ENCODE measurements at regions not wholly inside any gene's neighbourhood (a gene's known extent, or its start where the extent isn't known, plus 50 kb on each side); places are given as distances from the start of the nearest gene placed in this dataset.
A peak's percentile ranks its signal among the peaks of the same experiment; 100 is the strongest.

DNA sequence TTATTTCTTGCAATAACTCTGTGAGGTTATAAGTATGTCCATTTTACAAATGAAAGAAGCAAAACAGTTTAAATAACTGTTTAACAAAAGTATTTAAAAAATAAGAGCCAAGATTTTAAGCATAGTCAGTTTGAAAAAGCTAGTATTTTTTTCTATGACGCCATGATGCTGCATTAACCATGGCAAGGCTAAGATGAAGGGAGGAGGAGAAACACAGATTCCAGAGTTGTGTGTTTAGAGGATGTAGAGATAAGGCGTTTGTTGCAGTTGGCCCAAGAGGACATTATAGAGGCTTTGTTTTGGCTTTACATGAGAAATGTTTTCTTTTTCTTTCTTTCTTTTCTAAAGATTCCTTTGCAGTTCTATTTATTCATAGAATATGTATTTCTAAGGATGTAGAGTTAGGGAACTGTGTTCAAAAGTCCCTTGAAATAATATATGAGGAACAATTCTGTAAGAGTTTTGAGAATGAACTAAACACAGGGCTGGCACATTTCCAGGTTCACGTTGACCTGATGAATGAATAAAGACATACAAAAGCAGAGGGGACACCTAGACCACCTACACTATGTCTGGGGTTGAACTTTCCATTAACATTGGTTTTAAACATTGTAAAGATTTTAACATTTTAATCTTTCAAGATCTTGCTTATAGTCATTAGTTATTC is 244.2 kb downstream of the KCNS3 start:
- no peaks in the 10 kb centered on the region for H3K36me3 Mint-ChIP-seq (ENCODE audit: low read depth)
- no peaks in the 10 kb centered on the region for H3K4me1 Mint-ChIP-seq (ENCODE audit: low read depth)
- TF ChIP-seq, protein P1, sequence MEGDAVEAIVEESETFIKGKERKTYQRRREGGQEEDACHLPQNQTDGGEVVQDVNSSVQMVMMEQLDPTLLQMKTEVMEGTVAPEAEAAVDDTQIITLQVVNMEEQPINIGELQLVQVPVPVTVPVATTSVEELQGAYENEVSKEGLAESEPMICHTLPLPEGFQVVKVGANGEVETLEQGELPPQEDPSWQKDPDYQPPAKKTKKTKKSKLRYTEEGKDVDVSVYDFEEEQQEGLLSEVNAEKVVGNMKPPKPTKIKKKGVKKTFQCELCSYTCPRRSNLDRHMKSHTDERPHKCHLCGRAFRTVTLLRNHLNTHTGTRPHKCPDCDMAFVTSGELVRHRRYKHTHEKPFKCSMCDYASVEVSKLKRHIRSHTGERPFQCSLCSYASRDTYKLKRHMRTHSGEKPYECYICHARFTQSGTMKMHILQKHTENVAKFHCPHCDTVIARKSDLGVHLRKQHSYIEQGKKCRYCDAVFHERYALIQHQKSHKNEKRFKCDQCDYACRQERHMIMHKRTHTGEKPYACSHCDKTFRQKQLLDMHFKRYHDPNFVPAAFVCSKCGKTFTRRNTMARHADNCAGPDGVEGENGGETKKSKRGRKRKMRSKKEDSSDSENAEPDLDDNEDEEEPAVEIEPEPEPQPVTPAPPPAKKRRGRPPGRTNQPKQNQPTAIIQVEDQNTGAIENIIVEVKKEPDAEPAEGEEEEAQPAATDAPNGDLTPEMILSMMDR (IDR thresholded peaks at IDR 0.05), result no peak
- H3K4me3 Mint-ChIP-seq (ENCODE audit: unreplicated experiment), result no peak overlapping the region
- no peak overlapping the region for H3K27ac Mint-ChIP-seq (ENCODE audit: unreplicated experiment)
- no peaks in the 10 kb centered on the region for H3K9me3 Mint-ChIP-seq (ENCODE audit: low read depth)
- no peak for DNase-seq (ENCODE audit: low spot score)
- H3K27me3 Mint-ChIP-seq (ENCODE audit: low read depth), result peaks cover 4% of the 10 kb centered on the region

DNA sequence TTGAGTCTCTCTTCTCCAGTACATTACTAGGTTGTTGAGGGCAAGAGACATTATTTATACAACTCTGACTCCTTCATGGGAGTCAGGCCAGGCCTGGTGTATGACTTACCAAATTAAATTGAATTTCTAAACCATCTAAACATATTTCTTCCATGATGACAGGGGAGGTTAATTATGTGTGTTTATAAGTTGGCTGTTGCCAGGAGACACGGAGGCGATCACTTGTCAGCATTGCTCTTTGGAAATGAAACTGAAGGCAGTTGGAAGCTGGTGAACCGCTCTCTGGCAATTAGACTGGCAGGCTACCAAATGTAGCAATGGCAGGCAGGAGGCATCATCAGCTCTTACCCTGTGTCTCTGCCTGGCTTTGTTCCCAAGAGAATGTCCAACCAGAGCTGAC is 241.4 kb downstream of the KCNS3 start:
- Mint-ChIP-seq H3K4me3 (ENCODE audit: unreplicated experiment) (no peak overlapping the region), H3K36me3 (ENCODE audit: low read depth) (no peaks in the 10 kb centered on the region), H3K27ac (ENCODE audit: unreplicated experiment) (no peak overlapping the region), H3K9me3 (ENCODE audit: low read depth) (no peaks in the 10 kb centered on the region), H3K4me1 (ENCODE audit: low read depth) (no peaks in the 10 kb centered on the region), H3K27me3 (ENCODE audit: low read depth) (peaks cover 4% of the 10 kb centered on the region)
- no peak for DNase-seq (ENCODE audit: low spot score)
- TF ChIP-seq, protein P1 (IDR thresholded peaks at IDR 0.05), result no peak

DNA sequence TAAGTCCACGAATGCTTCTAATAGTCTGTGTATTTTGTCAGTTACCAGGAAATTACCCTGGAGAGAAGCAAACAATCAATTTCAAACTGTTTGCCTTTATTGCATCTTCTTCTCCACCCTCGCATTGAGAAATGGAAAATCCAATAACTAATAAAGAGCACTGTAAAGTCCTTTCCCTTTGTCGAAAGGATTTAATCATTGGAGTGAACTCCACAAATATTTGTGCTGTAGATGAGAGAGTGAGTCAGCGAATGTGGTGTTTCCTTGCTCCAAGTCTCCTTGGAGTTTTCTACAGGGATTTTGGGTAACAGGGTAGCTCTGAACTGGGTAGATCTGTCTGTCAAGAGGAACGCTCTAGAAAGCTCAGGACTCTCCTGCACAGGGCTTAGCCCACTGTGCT is 240.2 kb downstream of the KCNS3 start:
- Mint-ChIP-seq H3K27me3 (ENCODE audit: low read depth) (peaks cover 4% of the 10 kb centered on the region), H3K9me3 (ENCODE audit: low read depth) (no peaks in the 10 kb centered on the region), H3K36me3 (ENCODE audit: low read depth) (no peaks in the 10 kb centered on the region), H3K4me3 (ENCODE audit: unreplicated experiment) (no peak overlapping the region), H3K27ac (ENCODE audit: unreplicated experiment) (no peak overlapping the region), H3K4me1 (ENCODE audit: low read depth) (no peaks in the 10 kb centered on the region)
- DNase-seq (ENCODE audit: low spot score), result no peak
- TF ChIP-seq, protein P1 (IDR thresholded peaks at IDR 0.05), result no peak

DNA sequence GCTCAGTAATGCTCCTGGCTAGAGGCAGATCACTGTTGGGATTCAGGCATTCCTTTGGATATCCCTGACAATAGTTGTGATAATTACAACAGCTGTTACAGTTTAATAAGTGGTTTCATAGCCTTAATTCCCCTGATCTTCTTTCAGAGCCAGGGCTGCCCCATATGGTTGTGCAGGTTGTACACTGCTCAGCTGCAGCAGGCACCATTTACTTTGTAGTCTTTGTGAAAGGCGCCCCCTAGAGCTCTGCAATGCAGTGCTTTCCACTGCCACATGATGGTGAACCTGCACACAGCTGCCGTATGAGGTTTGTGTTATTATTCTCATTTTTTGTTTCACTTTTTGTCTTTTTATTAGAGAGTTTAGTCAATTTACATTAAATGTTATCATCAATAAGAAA is 239.1 kb downstream of the KCNS3 start:
- TF ChIP-seq, protein P1 (IDR thresholded peaks at IDR 0.05), result peak; percentile 55
- no peak for DNase-seq (ENCODE audit: low spot score)
- H3K27me3 Mint-ChIP-seq (ENCODE audit: low read depth), result no peaks in the 10 kb centered on the region
- no peak overlapping the region for H3K4me3 Mint-ChIP-seq (ENCODE audit: unreplicated experiment)
- H3K9me3 Mint-ChIP-seq (ENCODE audit: low read depth), result no peaks in the 10 kb centered on the region
- H3K4me1 Mint-ChIP-seq (ENCODE audit: low read depth), result no peaks in the 10 kb centered on the region
- H3K36me3 Mint-ChIP-seq (ENCODE audit: low read depth), result no peaks in the 10 kb centered on the region
- no peak overlapping the region for H3K27ac Mint-ChIP-seq (ENCODE audit: unreplicated experiment)

DNA sequence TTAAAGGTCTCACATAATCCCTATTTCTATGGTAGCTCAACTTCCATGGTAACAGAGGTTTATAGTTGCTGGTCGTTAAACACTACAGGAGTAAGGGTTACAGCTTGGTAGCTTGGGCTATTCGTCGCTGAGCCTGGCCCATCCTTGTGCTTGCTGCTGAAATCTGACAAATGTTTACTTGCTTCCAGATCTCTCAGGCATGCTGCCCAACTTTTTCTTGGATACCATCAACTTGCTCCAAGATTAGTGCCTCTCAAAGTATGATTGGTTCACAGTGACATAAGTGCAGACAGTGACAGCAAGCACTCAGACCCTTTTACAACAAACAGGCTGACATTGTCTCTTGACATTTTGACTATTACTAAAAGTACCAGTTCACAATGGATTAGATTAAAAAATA is 231.8 kb downstream of the KCNS3 start:
- Mint-ChIP-seq H3K36me3 (ENCODE audit: low read depth) (no peaks in the 10 kb centered on the region), H3K27me3 (ENCODE audit: low read depth) (peaks cover 11% of the 10 kb centered on the region), H3K4me1 (ENCODE audit: low read depth) (no peaks in the 10 kb centered on the region), H3K4me3 (ENCODE audit: unreplicated experiment) (no peak overlapping the region), H3K9me3 (ENCODE audit: low read depth) (no peaks in the 10 kb centered on the region), H3K27ac (ENCODE audit: unreplicated experiment) (no peak overlapping the region)
- no peak for DNase-seq (ENCODE audit: low spot score)
- TF ChIP-seq, protein P1 (IDR thresholded peaks at IDR 0.05), result no peak

Data from chondrocyte (in vitro differentiated cells).